ENCODE measurements at regions not wholly inside any gene's neighbourhood (a gene's known extent, or its start where the extent isn't known, plus 50 kb on each side); places are given as distances from the start of the nearest gene placed in this dataset.

DNA sequence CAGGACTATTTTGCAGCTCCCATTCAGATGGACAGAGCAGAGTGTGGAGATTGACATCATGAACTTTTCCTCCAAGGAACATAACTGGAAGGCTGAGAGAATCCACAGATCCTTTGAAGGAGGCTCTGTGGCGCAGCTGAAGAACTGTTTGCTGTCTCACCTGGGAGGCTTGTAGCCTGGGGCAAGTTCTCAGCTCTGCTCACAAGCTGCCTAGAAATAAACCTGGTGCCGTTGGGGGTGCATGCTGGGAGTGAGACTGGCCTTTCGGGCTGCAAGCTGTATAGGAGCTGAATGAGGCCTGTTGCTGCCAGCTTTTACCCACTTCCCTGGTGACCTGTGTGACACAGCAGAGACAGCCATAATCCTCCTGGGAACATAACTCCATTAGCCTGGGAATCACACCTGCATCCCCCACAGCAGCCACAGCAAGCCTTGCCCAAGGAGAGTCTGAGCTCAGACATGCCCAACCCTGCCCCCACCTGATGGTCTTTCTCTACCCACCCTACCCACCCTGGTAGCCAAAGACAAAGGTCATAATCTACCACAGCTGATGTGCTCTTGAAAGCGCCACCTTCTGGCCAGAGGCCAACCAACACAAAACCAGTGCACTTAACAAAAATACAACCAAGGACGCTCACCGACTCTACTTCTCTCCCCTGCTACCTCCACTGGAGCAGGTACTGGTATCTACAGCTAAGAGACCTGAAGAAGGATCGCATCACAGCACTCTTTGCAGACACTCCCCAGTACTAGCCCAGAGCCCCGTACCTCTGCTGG lies 205.1 kb upstream of the MRPS30 start:
- DNase-seq (ENCODE audit: low read depth in 1 of 2, low spot score in 2 of 2) = peak in 1 of 2 experiments; percentile 75
- Histone ChIP-seq H3K4me3 (ENCODE audit: extremely low read depth in 1 of 4, insufficient read depth in 2 of 4, low read depth in 3 of 4, low read length in 4 of 4) (no peak overlapping the region), H2BK15ac (ENCODE audit: low read length) (no peak overlapping the region), H3K23me2 (ENCODE audit: low read depth, low read length) (no peaks in the 10 kb centered on the region), H3K18ac (ENCODE audit: extremely low read depth, low read length) (no peak overlapping the region), H2BK12ac (ENCODE audit: low read depth, low read length) (no peak overlapping the region), H2BK5ac (ENCODE audit: low read depth, low read length) (no peak overlapping the region), H3K4me2 (ENCODE audit: insufficient read depth in 1 of 2, low read depth in 2 of 2, low read length in 2 of 2) (no peak overlapping the region), H4K5ac (ENCODE audit: insufficient read length, low read depth, low read length) (no peak overlapping the region), H3K79me2 (ENCODE audit: control insufficient read depth in 1 of 2, insufficient read depth in 2 of 2, low read length in 2 of 2) (no peaks in the 10 kb centered on the region), H3K4me1 (replicated peaks in 1 of 4; ENCODE audit: control insufficient read depth in 3 of 4, insufficient read depth in 4 of 4, low read length in 3 of 4) (no peaks in the 10 kb centered on the region), H3K23ac (ENCODE audit: insufficient read length) (no peak overlapping the region), H3K9ac (replicated peaks in 1 of 4; ENCODE audit: extremely low read depth in 1 of 4, low read depth in 3 of 4, low read length in 3 of 4) (no peak overlapping the region), H2BK120ac (replicated peaks; ENCODE audit: low read depth, low read length) (no peak overlapping the region), H3K36me3 (ENCODE audit: control insufficient read depth in 2 of 4, insufficient read depth in 4 of 4, low read length in 3 of 4) (no peaks in the 10 kb centered on the region), H4K20me1 (replicated peaks in 1 of 2; ENCODE audit: control insufficient read depth in 1 of 2, insufficient read depth in 2 of 2, low read length in 2 of 2) (no peaks in the 10 kb centered on the region), H2AK5ac (ENCODE audit: low read depth, low read length) (no peak overlapping the region), H3K27me3 (replicated peaks in 1 of 4; ENCODE audit: control insufficient read depth in 3 of 4, extremely low read depth in 1 of 4, insufficient read depth in 3 of 4, low read length in 3 of 4) (no peaks in the 10 kb centered on the region), H3K27ac (ENCODE audit: low read depth, low read length) (no peak overlapping the region), H3K79me1 (ENCODE audit: low read depth, low read length) (no peaks in the 10 kb centered on the region), H3K4ac (replicated peaks; ENCODE audit: insufficient read length, low read depth, low read length) (no peak overlapping the region), H3K14ac (ENCODE audit: insufficient read length) (no peak overlapping the region), H2BK20ac (ENCODE audit: low read length) (peak overlapping the region; percentile 32; the same call in 1 of the 2 replicates), H4K91ac (replicated peaks; ENCODE audit: insufficient read length, low read length) (no peak overlapping the region), H3K56ac (replicated peaks; ENCODE audit: insufficient read length, low read depth, low read length) (no peak overlapping the region), H2AFZ (ENCODE audit: low read length) (peak overlapping the region; percentile 94), H3K9me3 (ENCODE audit: insufficient read depth in 2 of 2, low read depth in 1 of 2, low read length in 1 of 2) (no peaks in the 10 kb centered on the region), H4K8ac (ENCODE audit: extremely low read depth, insufficient read depth, low read length) (peak overlapping the region; percentile 65; the same call in 1 of the 2 replicates)
- WGBS, 2 experiments (ENCODE audit: extremely low coverage in 1 of 2, insufficient coverage in 1 of 2, insufficient read length in 1 of 2, insufficient replicate concordance in 2 of 2, low coverage in 1 of 2, low lambda C conversion rate in 2 of 2, missing lambda C conversion rate in 1 of 2) = 63% methylated on average over 8 of the region's 8 CpGs; no CpG with 5 or more reads in 1 of the 2 experiments
- ChIA-PET POLR2A (ENCODE audit: partially characterized antibody) (no interaction called here), CTCF (ENCODE audit: partially characterized antibody) (interaction anchor here (0.7 to 4.0 kb wide), 23 partner anchors 9 to 973 kb away, joined by 3 to 35 read pairs (median 4); no protein-coding TSS in a partner anchor)
- peak; percentile 57 for FAIRE-seq
- TF ChIP-seq CTBP2 (IDR thresholded peaks at IDR 0.05; ENCODE audit: borderline replicate concordance, insufficient read depth, insufficient read length, low read length) (no peak), SP1 (IDR thresholded peaks at IDR 0.05; ENCODE audit: low read depth, low read length) (no peak), CTCF (IDR thresholded peaks at IDR 0.05; ENCODE audit: control extremely low read depth in 1 of 3, insufficient read depth in 1 of 3, low read depth in 1 of 3, low read length in 3 of 3) (peak; percentile 33 to 58 (median 57)), SP2 (IDR thresholded peaks at IDR 0.05; ENCODE audit: low read length) (no peak), RAD21 (IDR thresholded peaks at IDR 0.05 in 1 of 2, conservative IDR thresholded peaks at IDR 0.05 in 1 of 2; ENCODE audit: low read depth in 2 of 2, low read length in 2 of 2) (peak; percentile 53 to 64), RBBP5 (IDR thresholded peaks at IDR 0.05; ENCODE audit: borderline replicate concordance, low read depth, low read length) (no peak), RXRA (IDR thresholded peaks at IDR 0.05; ENCODE audit: insufficient read depth, low read depth, low read length) (no peak), ASH2L (IDR thresholded peaks at IDR 0.05; ENCODE audit: low read length) (no peak), SIRT6 (IDR thresholded peaks at IDR 0.05; ENCODE audit: low read length) (no peak), POLR2A (IDR thresholded peaks at IDR 0.05; ENCODE audit: control extremely low read depth in 1 of 2, low read depth in 2 of 2, low read length in 2 of 2) (no peak)

All from H1 (cell line).